AG10803 (cell line): ENCODE measurements at regions not wholly inside any gene's neighbourhood (a gene's known extent, or its start where the extent isn't known, plus 50 kb on each side); places are given as distances from the start of the nearest gene placed in this dataset.
"Not testable (repeated sequence)": the region's sequence is repeated elsewhere in the genome, so short reads cannot be mapped to it uniquely, and the experiment has no call there.

Experiments
- DNase-seq: peaks from one replicate; pipeline ENCODE4 v3.0.0; 2010; ENCODE audit warnings: low read depth
- H3K4me3 ChIP-seq: 2 replicates; pipeline ENCODE4 v1.5.1; 2011; ENCODE audit warnings: mild to moderate bottlenecking, low read length, control low read depth
- CTCF ChIP-seq: conservative IDR thresholded peaks from 2 replicates; pipeline ENCODE4 v1.5.1; 2011; ENCODE audit warnings: mild to moderate bottlenecking, low read length, control low read depth, inconsistent platforms

GRCh38 chrX:46330513-46330912 is 214.7 kb downstream of the ZNF674 start:
- H3K4me3 ChIP-seq: no peak overlapping the region
- no peak for TF ChIP-seq CTCF

GRCh38 chrX:46328133-46328532 is 217.1 kb downstream of the ZNF674 start:
- DNase-seq: no peak
- TF ChIP-seq CTCF: no peak
- no peak overlapping the region for H3K4me3 ChIP-seq

More at GRCh38 chrX:46330513-46330912, 214.7 kb downstream of the ZNF674 start:
- DNase-seq: no peak

GRCh38 chrX:46327566-46328115 is 217.6 kb downstream of the ZNF674 start:
- peak; percentile 75 for DNase-seq

DNA sequence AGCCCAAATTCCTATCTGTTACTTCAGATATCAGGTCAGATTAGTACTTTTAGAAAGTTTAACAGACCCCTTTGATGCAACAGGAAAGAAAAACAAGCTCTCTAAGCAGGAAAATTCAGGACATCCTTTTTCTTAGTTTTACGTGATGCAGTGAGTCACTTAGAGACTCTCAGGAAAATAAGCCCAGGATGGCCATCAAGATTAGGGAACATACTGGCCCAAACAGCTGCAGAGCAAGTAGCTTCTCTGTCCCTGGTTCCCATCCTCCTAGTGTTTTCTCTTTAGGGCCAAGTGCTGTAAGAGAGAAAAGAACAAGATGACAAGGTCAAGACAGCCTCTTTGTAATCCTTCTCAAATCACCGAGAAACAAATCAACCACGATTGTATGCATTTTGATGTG is 219.1 kb downstream of the ZNF674 start:
- no peak overlapping the region for H3K4me3 ChIP-seq
- peak; percentile 20 for DNase-seq
- TF ChIP-seq CTCF: no peak

More at GRCh38 chrX:46327566-46328115, 217.6 kb downstream of the ZNF674 start:
- TF ChIP-seq CTCF: no peak
- H3K4me3 ChIP-seq: no peak overlapping the region

- no peak overlapping the region for H3K4me3 ChIP-seq
- no peak for TF ChIP-seq CTCF
- DNase-seq: peak; percentile 62
Observed at GRCh38 chrX:46325312-46325877, 219.8 kb downstream of the ZNF674 start.

DNA sequence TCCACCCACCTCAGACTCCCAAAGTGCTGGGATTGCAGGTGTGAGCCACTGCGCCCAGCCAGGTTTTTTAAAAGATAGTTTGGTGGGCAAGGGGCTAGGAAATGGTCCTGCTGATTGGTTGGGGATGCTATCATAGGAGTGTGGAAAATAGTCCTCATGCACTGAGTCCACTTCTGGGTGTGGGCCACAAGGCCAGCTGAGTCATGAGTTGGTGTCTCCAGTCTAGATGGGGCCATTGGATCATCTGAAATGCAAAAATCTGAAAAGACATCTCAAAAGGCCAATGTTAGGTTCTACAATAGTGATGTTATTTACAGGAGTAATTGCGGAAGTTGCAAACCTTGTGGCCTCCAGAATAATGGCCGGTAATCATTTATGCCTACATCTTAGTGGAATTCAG is 221.1 kb downstream of the ZNF674 start:
- H3K4me3 ChIP-seq: no peak overlapping the region
- no peak for TF ChIP-seq CTCF
- no peak for DNase-seq

GRCh38 chrX:46322929-46323328 is 222.3 kb downstream of the ZNF674 start:
- DNase-seq, H3K4me3 ChIP-seq: not testable (repeated sequence)
